ENCODE measurements at regions not wholly inside any gene's neighbourhood (a gene's known extent, or its start where the extent isn't known, plus 50 kb on each side); places are given as distances from the start of the nearest gene placed in this dataset.
A peak's percentile ranks its signal among the peaks of the same experiment; 100 is the strongest.
"Not testable (repeated sequence)": the region's sequence is repeated elsewhere in the genome, so short reads cannot be mapped to it uniquely, and the experiment has no call there.

DNA sequence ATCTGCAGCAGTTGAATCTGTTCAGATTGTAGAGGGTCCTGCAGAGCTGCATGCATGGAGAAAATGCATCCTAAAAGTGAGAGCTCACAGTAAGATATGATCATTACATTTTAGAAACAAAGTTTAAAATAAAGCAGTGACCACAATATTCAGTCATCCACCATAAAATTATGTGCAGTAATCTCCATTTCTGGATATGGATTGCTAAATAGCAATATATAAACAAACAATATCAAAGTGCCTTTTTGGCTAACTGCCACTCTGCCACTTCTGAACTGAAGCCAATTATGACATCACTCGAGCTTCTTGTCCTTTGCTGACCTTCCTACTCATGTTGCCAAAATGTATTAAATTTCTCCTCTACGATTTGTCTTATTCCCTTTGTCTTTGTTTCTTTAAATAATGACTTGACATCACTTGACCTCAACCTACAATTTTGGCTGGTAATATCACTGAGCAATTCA is 262.0 kb upstream of the CXADR start:
- no peak for DNase-seq

DNA sequence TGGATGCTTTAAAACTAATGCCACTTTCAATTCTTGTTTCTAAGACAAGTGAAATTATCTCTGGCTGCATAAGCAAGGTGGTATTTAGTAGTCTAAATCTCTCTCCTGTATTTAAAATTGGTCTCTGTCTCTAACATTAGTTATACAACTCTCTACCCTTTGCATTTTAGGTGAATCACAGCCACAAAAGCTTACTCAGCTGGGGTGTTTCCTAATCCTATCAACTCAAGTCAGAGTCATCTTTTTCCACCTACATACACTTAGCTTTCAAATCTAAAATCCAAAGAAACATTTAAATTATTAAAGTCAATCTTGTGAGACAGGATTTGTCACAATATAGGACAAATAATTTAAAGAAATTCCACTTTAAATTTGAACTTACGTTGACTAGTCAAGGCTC is 255.1 kb upstream of the CXADR start:
- DNase-seq, result no peak

DNA sequence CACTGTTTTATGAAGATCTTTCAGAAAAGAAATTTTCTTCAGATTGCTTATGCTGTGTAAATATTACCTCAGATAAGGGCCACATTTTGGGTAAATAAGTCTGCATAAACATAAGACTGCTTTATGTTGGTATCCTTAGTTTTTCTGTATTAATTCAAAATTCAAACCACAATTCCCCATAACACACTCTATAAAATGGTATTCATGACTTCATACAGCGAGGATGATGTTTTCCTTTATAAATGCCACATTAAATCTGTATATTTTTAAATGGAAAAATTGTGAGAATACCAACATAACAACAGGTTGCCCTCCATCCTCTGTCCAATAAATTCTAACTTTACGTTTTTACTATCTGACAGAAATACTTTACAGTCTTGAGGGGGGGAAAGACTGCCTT is 248.7 kb upstream of the CXADR start:
- no peak for DNase-seq

DNA sequence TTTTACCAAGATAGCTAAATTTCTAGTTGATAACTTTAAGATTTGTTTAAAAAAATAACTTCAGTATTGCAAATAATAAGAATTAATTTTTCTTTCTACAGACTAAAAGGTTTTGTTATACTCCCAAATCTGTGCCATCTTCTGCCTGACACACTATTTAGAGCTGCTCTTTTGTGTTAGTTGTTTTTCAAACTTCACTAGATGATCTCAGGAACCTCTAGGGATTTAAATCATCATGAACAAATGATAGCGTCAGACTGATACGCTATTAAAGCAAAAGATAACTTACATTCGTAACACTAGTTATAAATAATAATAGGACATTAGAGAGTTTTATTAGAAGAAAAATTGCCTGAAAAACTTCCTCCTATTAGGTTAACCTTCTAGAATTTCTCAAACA is 243.1 kb upstream of the CXADR start:
- DNase-seq, result no peak

DNA sequence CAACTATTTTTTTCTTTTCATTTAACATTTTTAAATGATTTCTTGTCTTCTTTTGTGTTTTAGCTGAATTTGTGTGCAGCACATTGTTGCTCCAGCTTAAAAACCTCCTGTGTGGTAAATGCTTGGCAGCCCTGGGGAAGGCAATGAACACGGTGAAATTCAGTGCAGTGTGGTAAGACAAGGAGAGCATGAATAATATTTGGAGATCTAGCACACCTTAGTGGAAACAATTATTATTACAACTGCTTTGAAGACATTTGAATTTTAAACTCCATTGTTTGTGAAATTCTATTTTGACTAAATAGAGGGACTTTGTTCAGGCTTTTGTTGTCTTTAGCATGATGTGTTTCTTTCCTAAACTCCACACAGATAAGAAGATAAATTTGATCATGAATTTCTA is 242.6 kb upstream of the CXADR start:
- DNase-seq, result peak; percentile 64

DNA sequence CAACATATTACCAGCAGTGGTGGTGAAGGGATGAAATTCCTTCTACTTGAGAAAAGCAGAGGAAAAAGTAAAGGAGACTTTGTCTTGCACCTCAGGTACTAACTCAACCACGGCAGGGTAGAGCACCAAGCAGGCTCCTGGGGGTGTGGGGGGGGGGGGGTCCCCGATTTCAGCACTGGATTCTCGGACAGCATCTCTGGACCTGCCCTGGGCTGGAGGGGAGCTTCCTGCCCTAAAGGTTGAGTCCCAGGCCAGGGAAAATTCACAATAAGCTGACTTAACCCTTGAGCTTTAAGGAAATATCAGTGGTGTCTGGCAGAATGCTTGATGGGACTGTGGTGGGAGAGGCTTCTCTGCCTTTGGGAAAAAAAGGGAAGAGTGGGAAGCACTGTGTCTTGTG is 233.2 kb upstream of the CXADR start:
- DNase-seq, result no peak

DNA sequence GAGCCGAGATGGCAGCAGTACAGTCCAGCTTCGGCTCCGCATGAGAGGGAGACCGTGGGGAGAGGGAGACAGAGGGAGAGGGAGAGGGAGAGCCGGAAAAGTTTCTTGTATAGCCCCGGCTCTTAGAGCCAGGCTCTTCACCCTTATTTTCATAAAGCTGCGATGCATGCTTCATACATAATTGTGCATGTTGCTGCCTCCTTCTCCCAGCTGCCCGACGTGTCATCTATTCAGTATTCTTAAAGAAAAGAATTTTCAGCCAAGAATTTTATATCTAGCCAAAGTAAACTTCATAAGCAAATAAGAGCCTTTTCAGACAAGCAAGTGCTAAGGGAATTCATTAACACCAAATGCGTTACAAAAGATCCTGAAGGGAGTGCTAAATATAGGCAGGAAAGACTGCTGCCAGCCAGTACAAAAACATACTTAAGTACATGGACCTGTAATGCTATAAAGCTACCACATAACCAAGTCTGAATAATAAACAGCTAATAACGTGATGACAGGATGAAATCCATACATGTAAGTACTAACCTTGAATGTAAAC is 219.8 kb upstream of the CXADR start:
- not testable (repeated sequence) for DNase-seq

DNA sequence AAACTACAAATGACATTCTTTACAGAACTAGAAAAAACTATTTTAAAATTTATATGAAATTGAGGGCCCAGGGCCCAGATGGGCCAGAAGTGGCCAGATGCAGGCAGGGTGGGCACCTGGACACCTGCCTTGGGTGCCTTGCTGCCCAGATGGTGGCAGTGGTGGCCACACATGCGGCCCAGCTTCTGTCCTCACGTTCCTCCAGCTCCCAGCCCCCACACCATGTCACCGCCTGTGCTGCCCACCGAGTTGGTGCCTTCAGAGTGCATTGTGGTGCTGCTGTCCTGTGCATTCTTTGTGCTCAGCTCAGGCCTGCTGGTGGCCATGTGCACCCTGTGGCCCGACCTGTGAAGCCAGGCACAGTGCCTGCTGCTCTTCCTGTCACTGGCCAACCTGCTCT is 216.8 kb upstream of the CXADR start:
- DNase-seq, result no peak

DNA sequence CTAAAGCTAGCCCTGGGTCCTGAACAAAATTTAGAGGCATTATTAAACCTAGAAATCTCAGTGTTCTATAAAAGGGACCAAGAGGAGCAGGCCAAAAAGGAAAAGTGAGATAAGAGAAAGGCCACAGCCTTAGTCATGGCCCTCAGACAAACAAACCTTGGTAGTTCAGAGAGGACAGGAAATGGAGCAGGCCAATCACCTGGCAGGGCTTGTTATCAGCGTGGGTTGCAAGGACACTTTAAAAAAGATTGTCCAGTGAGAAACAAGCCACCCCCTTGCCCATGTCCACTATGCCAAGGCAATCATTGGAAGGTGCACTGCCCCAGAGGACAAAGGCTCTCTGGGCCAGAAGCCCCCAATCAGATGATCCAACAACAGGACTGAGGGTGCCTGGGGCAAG is 213.3 kb upstream of the CXADR start:
- DNase-seq, result not testable (repeated sequence)

DNA sequence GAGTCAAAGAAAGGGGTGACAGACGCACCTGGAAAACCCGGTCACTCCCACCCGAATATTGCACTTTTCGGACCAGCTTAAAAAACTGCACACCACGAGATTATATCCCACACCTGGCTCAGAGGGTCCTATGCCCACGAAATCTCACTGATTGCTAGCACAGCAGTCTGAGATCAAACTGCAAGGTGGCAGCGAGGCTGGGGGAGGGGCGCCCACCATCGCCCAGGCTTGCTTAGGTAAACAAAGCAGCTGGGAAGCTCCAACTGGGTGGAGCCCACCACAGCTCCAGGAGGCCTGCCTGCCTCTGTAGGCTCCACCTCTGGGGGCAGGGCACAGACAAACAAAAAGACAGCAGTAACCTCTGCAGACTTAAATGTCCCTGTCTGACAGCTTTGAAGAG is 185.1 kb upstream of the CXADR start:
- DNase-seq, result not testable (repeated sequence)

DNA sequence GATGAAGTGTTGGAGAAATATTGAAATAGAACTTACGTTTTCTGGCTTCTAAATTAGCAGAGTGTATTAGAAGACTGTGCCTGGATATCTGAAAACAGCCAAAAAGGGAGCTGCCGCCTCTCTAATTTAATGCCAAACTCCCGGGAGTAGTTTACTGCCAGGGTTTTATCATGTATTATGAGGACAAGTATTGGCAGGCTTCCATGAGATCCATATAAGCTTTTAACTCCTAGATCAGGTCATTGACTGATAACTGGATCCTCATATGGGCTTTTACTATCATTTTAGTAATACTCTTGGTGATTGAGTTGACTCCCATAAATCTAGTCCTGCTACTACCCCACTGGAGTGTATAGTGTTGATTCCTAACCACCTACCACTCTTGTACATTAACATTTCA is 178.4 kb upstream of the CXADR start:
- DNase-seq, result no peak

DNA sequence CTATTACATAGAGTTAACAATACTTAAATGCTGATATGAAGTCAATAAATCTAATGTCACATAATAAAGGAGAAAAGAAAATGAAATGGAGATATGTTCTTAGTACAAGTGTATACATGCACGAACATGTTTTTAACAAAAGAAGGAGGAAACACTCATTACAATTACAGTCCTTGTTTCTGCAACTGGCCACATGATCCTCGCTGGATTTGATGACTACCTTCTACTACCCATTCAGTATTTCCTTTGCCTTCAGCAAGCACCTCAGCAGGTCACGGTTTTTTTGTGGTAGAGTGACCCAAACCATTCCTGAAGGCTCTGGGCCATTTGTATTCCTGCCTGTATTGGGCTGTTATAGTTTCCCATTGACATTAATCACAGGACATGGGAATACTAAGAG is 172.8 kb upstream of the CXADR start:
- no peak for DNase-seq

DNA sequence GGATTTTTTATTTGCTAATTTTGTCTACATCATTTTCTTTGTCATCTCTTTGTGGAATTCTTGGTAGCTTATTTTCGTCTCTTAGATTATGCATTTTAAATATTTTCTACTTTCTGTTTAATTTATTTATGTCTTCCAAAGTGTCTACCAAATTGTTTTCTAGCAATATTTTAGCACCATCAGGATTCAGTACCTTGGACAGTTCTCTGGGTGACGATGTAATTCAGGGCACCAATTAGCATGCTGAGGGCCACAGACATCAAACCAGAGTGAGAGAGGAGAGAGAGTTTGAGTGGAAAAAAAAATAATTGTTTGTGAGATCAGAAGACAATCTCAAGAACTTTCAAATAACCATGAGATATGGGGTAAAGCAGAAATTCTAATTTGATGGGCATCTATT is 169.8 kb upstream of the CXADR start:
- peak; percentile 59 for DNase-seq

DNA sequence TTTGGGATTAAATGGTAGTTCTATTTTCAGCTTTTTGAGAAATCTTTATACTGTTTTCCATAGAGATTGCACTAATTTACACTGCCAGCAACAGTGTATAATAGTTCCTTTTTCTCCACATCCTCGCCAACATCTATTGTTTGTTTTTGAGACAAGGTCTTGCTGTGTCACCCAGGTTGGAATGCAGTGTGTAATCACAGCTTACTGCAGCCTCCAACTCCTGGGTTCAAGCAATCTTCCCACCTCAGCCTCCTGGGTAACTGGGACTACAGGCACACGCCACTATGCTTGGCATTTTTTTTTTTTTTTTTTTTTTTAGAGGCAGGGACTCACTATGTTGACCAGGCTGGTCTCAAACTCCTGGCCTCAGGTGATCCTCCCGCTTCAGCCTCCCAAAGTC is 164.5 kb upstream of the CXADR start:
- DNase-seq, result no peak

DNA sequence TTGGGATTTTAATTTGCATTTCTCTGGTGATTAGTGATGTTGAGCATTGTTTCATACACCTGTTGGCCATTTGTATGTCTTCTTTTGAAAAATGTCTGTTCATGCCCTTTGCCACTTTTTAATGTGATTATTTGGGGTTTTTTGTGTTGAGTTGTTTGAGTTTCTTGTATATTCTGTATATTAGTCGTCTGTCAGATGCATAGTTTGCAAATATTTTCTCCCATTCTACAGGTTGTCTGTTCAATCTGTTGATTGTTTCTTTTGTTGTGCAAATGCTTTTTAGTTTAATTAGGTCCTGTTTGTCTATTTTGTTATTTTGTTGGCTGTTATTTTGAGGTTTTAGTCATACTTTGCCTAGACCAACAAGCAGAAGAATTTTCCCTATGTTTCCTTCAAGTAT is 164.0 kb upstream of the CXADR start:
- no peak for DNase-seq

DNA sequence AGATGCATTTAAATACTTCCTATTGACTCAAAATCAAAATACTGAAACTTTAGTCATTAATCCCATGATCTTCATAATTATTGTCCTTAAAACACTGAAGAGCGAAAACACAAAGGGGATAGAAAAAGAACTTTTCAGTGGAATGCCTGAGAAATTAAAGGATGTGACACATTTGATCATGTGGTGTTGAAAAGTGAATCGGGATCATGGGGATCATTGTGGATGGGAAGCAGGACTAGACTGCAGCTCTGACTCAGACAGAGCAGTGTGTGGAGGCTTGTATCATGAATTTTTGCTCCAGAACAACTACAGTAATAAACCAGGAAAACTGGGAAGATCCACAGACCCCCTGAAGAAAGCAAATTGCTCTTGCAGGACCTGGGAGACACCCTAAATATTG is 161.1 kb upstream of the CXADR start:
- no peak for DNase-seq

DNA sequence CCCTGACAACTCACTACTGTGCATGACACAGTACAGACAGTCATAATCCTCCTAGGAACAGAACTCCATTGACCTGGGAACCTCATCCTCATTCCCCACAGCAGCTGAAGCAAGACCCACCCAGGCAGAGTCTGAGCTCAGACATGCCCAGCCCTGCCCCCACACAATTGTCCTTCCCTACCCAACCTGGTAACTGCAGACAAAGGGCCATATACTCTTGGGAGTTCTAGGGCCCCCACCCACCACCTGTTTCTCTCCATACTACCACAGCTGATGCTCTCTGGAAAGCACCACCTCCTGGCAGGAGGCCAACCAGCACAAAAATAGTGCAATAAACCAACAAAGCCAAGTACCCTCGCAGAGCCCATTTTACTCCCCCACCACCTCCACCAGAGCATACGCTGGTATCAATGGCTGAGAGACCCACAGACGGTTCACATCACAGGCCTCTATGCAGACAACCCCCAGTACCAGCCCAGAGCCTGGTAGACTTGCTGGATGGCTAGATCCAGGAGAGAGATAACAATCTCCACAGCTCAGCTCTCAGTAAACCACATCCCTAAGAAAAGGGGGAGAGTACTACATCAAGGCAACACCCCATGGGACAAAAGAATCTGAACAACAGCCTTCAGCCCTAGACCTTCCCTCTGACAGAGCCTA is 159.7 kb upstream of the CXADR start:
- DNase-seq, result no peak

DNA sequence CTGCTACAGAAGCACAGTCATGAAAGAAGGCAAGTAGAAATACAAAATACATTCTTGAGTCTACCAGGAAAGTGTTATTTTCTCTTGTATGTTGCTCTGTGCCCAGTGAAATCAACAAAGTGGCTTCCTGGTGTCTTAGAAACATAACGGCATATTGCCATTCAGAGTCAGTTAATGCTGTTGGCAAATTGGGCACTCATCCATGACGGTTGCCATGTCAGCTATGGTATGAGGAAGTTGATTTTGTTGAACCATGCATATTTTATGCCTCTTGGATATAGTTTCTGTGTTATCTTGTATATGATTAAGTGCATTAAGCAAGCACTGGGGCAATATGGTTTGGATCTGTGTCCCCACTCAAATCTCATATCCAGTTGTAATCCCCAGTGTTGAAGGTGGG is 153.1 kb upstream of the CXADR start:
- peak; percentile 2 for DNase-seq

DNA sequence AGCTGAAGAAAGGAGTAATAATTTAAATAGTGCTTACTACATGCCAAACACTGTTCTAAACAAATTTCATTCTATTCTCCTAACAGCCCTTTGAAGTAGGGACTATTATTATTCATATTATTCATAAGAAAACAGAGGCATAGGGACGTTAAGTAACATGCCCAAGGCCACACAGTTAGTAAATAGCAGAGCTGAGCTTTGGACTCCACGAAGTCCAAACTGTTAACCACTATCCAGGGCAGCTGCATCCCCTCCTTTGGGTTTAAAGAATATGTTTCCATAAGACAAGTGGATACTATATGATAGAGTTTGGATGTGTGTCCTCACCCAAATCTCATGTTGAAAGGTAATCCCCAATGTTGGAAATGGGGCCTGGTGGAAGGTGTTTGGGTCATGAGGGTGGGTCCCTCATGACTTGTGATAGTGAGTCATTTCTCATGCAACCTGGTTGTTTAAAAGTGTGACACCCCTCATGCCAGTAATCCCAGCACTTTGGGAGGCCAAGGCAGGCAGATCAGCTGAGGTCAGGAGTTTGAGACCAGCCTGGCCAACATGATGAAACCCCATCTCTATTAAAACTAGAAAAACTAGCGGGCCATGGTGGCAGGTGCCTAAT is 144.0 kb upstream of the CXADR start:
- DNase-seq, result no peak

DNA sequence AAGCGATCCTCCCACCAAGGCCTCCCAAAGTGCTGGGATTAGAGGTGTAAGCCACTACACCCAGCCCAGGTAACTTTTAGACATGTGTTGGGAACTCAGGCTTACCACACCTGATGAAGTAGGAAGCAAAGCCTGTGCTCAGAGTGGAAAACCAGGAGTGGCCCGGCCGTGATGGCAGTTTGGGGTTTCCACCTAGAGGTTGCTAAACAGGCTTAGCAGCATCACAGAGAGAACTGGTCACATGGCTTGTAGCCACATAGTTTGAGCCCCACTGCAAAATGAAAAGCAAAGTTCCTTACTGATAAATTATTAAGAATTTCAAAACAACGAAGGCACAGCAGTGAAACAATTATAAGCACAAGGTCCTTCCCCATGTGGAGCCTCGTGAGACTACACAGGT is 142.6 kb upstream of the CXADR start:
- no peak for DNase-seq

DNA sequence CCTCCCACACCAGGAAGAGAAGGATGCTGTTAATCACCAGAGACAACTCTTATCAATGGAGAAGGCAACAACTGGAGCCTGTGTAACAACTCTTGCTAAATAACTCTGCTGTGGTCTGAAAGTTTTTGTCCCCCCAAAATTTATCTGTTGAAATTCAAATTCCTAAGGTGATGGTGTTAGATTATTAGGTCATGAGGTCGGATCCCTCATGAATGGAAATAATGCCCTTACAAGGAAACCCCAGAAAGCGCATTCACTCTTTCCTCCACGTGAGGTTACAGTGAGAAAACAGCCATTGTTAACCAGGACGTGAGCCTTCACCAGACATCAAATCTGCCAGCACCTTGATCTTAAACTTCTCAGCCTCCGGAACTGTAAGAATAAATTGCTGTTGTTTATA is 141.9 kb upstream of the CXADR start:
- no peak for DNase-seq

DNA sequence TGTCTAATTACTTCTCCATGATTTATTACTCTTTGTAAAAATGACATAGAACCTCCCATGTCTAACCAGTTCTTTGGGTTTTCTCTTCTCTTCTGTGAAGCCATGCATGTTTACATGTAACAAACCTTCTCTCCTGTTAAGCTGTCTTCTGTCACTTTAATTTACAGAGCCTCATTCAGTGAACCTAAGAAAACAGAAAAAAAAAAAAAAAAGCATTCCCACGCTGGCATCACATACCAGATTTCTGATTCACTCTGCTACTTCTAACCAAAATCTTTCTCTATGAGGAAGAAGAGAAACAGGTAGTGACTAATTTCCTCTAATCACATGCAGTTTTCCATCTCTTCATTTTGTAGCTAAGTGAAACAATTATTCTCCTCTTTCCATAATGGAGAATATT is 141.4 kb upstream of the CXADR start:
- DNase-seq, result no peak

DNA sequence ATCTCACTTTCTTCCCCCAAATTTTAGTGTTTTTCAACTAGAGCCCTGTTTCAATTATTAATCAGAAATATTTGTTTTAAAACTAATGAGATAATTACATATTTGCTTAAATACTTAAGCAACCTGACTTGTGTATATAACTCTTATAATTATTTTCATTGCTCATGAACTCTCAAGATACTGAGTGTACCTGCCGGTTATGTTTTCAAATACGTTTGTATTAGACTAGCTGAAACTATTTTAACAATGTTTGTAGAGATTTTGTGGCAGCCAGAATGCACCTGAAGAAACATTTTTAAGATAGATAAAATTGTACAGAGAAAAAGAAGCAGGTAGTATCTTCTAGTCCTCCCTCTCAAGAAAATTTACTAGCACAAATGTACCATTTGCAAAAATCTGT is 140.6 kb upstream of the CXADR start:
- no peak for DNase-seq

DNA sequence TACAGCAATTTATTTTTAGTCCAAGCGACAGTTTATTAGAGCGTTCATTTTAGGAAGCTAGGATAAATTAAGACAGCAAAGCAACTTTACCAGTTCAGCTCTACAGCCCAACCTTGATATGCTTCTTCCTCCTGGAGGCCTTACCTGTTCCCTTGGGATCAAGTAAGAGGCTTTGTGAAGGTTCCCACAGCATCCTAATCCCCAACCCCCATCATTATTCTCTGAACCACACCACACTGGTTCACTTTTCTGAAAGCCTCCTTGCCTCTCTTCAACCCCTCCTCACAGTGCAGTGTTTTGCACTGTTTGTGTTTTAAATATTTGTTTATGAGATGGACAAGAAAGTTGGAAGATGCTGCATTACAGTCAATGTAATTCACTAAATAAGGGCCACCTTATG is 126.3 kb upstream of the CXADR start:
- DNase-seq, result no peak

DNA sequence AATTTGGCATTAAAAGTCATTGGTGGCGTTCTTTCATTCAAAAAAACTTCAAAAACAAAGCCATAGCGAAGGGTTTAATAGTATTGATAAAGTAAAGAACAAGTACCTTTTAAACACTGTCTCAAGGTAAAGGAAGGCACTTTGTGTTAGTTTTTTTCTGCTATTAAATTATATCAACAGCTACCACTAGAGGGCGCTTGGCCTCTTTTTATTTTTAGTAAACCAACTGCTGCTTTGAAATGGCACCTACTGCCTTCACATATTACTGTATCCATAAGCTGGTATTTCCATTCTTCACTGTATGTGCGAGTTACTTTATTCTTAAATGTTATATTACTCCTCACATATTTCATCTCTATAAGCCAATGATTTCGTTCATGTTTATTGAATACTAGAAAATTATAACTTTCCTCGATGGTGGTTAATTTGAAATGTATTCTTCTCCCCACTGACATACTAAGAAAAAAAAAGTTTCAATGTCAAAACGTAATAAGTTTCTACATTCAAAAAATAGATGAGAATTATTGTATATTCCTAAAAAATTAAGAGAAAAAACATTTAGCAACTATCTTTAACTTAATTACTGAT is 125.7 kb upstream of the CXADR start:
- peak; percentile 85 for DNase-seq
